ENCODE measurements at regions not wholly inside any gene's neighbourhood (a gene's known extent, or its start where the extent isn't known, plus 50 kb on each side); places are given as distances from the start of the nearest gene placed in this dataset.

- Histone ChIP-seq H3K9me3 (ENCODE audit: insufficient read depth, low read depth, low read length) (no peaks in the 10 kb centered on the region), H3K9ac (ENCODE audit: low read depth, low read length) (no peak overlapping the region), H3K27me3 (ENCODE audit: insufficient read depth, low read length) (no peaks in the 10 kb centered on the region), H3K36me3 (ENCODE audit: insufficient read depth, low read depth, low read length) (no peaks in the 10 kb centered on the region), H3K4me3 (ENCODE audit: low read length) (no peak overlapping the region), H3K27ac (ENCODE audit: low read length) (no peak overlapping the region), H3K4me1 (ENCODE audit: insufficient read depth, low read length) (peaks cover 23% of the 10 kb centered on the region; the same call in 1 of the 2 replicates)
Measured at GRCh38 chr4:174037049-174037448, 246.4 kb downstream of the FBXO8 start.

- Histone ChIP-seq H3K36me3 (ENCODE audit: insufficient read depth, low read depth, low read length) (no peaks in the 10 kb centered on the region), H3K4me3 (ENCODE audit: low read length) (no peak overlapping the region), H3K9me3 (ENCODE audit: insufficient read depth, low read depth, low read length) (no peaks in the 10 kb centered on the region), H3K27ac (ENCODE audit: low read length) (no peak overlapping the region), H3K4me1 (ENCODE audit: insufficient read depth, low read length) (peaks cover 18% of the 10 kb centered on the region; the same call in 1 of the 2 replicates), H3K9ac (ENCODE audit: low read depth, low read length) (no peak overlapping the region), H3K27me3 (ENCODE audit: insufficient read depth, low read length) (no peaks in the 10 kb centered on the region)
Measured at GRCh38 chr4:174036576-174036975, 246.9 kb downstream of the FBXO8 start.

GRCh38 chr4:174036111-174036510, 247.4 kb downstream of the FBXO8 start:
- no peak overlapping the region for H3K9ac ChIP-seq (ENCODE audit: low read depth, low read length)
- no peak overlapping the region for H3K27ac ChIP-seq (ENCODE audit: low read length)
- H3K9me3 ChIP-seq (ENCODE audit: insufficient read depth, low read depth, low read length): no peaks in the 10 kb centered on the region
- H3K27me3 ChIP-seq (ENCODE audit: insufficient read depth, low read length): no peaks in the 10 kb centered on the region
- H3K36me3 ChIP-seq (ENCODE audit: insufficient read depth, low read depth, low read length): no peaks in the 10 kb centered on the region
- no peak overlapping the region for H3K4me3 ChIP-seq (ENCODE audit: low read length)
- peaks cover 14% of the 10 kb centered on the region; the same call in 1 of the 2 replicates for H3K4me1 ChIP-seq (ENCODE audit: insufficient read depth, low read length)

- Histone ChIP-seq H3K9me3 (ENCODE audit: insufficient read depth, low read depth, low read length) (no peaks in the 10 kb centered on the region), H3K4me1 (ENCODE audit: insufficient read depth, low read length) (no peaks in the 10 kb centered on the region), H3K4me3 (ENCODE audit: low read length) (no peak overlapping the region), H3K36me3 (ENCODE audit: insufficient read depth, low read depth, low read length) (no peaks in the 10 kb centered on the region), H3K9ac (ENCODE audit: low read depth, low read length) (no peak overlapping the region), H3K27me3 (ENCODE audit: insufficient read depth, low read length) (no peaks in the 10 kb centered on the region), H3K27ac (ENCODE audit: low read length) (no peak overlapping the region)
Measured at GRCh38 chr4:174023641-174024040, 259.8 kb downstream of the FBXO8 start.

GRCh38 chr4:174018236-174018635, 265.2 kb downstream of the FBXO8 start:
- no peaks in the 10 kb centered on the region for H3K4me1 ChIP-seq (ENCODE audit: insufficient read depth, low read length)
- H3K36me3 ChIP-seq (ENCODE audit: insufficient read depth, low read depth, low read length): no peaks in the 10 kb centered on the region
- no peak overlapping the region for H3K27ac ChIP-seq (ENCODE audit: low read length)
- H3K9me3 ChIP-seq (ENCODE audit: insufficient read depth, low read depth, low read length): no peaks in the 10 kb centered on the region
- no peak overlapping the region for H3K9ac ChIP-seq (ENCODE audit: low read depth, low read length)
- no peak overlapping the region for H3K4me3 ChIP-seq (ENCODE audit: low read length)
- H3K27me3 ChIP-seq (ENCODE audit: insufficient read depth, low read length): no peaks in the 10 kb centered on the region

GRCh38 chr4:174016251-174016650, 267.2 kb downstream of the FBXO8 start:
- no peaks in the 10 kb centered on the region for H3K9me3 ChIP-seq (ENCODE audit: insufficient read depth, low read depth, low read length)
- H3K9ac ChIP-seq (ENCODE audit: low read depth, low read length): no peak overlapping the region
- H3K36me3 ChIP-seq (ENCODE audit: insufficient read depth, low read depth, low read length): no peaks in the 10 kb centered on the region
- no peaks in the 10 kb centered on the region for H3K4me1 ChIP-seq (ENCODE audit: insufficient read depth, low read length)
- H3K4me3 ChIP-seq (ENCODE audit: low read length): no peak overlapping the region
- no peak overlapping the region for H3K27ac ChIP-seq (ENCODE audit: low read length)
- H3K27me3 ChIP-seq (ENCODE audit: insufficient read depth, low read length): no peaks in the 10 kb centered on the region

- Histone ChIP-seq H3K27ac (ENCODE audit: low read length) (no peak overlapping the region), H3K36me3 (ENCODE audit: insufficient read depth, low read depth, low read length) (no peaks in the 10 kb centered on the region), H3K4me3 (ENCODE audit: low read length) (no peak overlapping the region), H3K4me1 (ENCODE audit: insufficient read depth, low read length) (no peaks in the 10 kb centered on the region), H3K27me3 (ENCODE audit: insufficient read depth, low read length) (no peaks in the 10 kb centered on the region), H3K9ac (ENCODE audit: low read depth, low read length) (no peak overlapping the region), H3K9me3 (ENCODE audit: insufficient read depth, low read depth, low read length) (no peaks in the 10 kb centered on the region)
Measured at GRCh38 chr4:174012886-174013259, 270.6 kb downstream of the FBXO8 start.

GRCh38 chr4:174012135-174012885, 271.2 kb downstream of the FBXO8 start:
- Histone ChIP-seq H3K27ac (ENCODE audit: low read length) (no peak overlapping the region), H3K4me3 (ENCODE audit: low read length) (no peak overlapping the region), H3K27me3 (ENCODE audit: insufficient read depth, low read length) (no peaks in the 10 kb centered on the region), H3K9ac (ENCODE audit: low read depth, low read length) (no peak overlapping the region), H3K36me3 (ENCODE audit: insufficient read depth, low read depth, low read length) (no peaks in the 10 kb centered on the region), H3K9me3 (ENCODE audit: insufficient read depth, low read depth, low read length) (no peaks in the 10 kb centered on the region), H3K4me1 (ENCODE audit: insufficient read depth, low read length) (no peaks in the 10 kb centered on the region)

GRCh38 chr4:174010547-174010946, 272.9 kb downstream of the FBXO8 start:
- H3K36me3 ChIP-seq (ENCODE audit: insufficient read depth, low read depth, low read length): no peaks in the 10 kb centered on the region
- no peaks in the 10 kb centered on the region for H3K4me1 ChIP-seq (ENCODE audit: insufficient read depth, low read length)
- H3K9ac ChIP-seq (ENCODE audit: low read depth, low read length): no peak overlapping the region
- H3K27me3 ChIP-seq (ENCODE audit: insufficient read depth, low read length): no peaks in the 10 kb centered on the region
- H3K9me3 ChIP-seq (ENCODE audit: insufficient read depth, low read depth, low read length): no peaks in the 10 kb centered on the region
- no peak overlapping the region for H3K27ac ChIP-seq (ENCODE audit: low read length)
- no peak overlapping the region for H3K4me3 ChIP-seq (ENCODE audit: low read length)

GRCh38 chr4:174009686-174010451, 273.6 kb downstream of the FBXO8 start:
- no peaks in the 10 kb centered on the region for H3K27me3 ChIP-seq (ENCODE audit: insufficient read depth, low read length)
- no peaks in the 10 kb centered on the region for H3K36me3 ChIP-seq (ENCODE audit: insufficient read depth, low read depth, low read length)
- no peaks in the 10 kb centered on the region for H3K9me3 ChIP-seq (ENCODE audit: insufficient read depth, low read depth, low read length)
- no peak overlapping the region for H3K27ac ChIP-seq (ENCODE audit: low read length)
- H3K9ac ChIP-seq (ENCODE audit: low read depth, low read length): no peak overlapping the region
- H3K4me1 ChIP-seq (ENCODE audit: insufficient read depth, low read length): no peaks in the 10 kb centered on the region
- no peak overlapping the region for H3K4me3 ChIP-seq (ENCODE audit: low read length)

- Histone ChIP-seq H3K9ac (ENCODE audit: low read depth, low read length) (no peak overlapping the region), H3K27me3 (ENCODE audit: insufficient read depth, low read length) (no peaks in the 10 kb centered on the region), H3K36me3 (ENCODE audit: insufficient read depth, low read depth, low read length) (no peaks in the 10 kb centered on the region), H3K4me3 (ENCODE audit: low read length) (no peak overlapping the region), H3K9me3 (ENCODE audit: insufficient read depth, low read depth, low read length) (no peaks in the 10 kb centered on the region), H3K4me1 (ENCODE audit: insufficient read depth, low read length) (no peaks in the 10 kb centered on the region), H3K27ac (ENCODE audit: low read length) (no peak overlapping the region)
Measured at GRCh38 chr4:174005422-174005821, 278.0 kb downstream of the FBXO8 start.
